SK-N-SH treated with all-trans-retinoic acid at 6 μM for 48 hours (cell line): ENCODE measurements at regions not wholly inside any gene's neighbourhood (a gene's known extent, or its start where the extent isn't known, plus 50 kb on each side); places are given as distances from the start of the nearest gene placed in this dataset.

ENCODE experiments used
- ATAC-seq: fragments of 200-7000 bp; cut with Tn5 transposase; 3 replicates; pipeline ENCODE4 v1.9.1; 2020; ENCODE audit warnings: mild to moderate bottlenecking, moderate library complexity
- ARNTL ChIP-seq: fragments of 450-650 bp; formaldehyde crosslinking; IDR thresholded peaks from 2 replicates; pipeline ENCODE4 v1.5.0; 2020; ENCODE audit warnings: low read depth, mild to moderate bottlenecking, moderate library complexity, borderline replicate concordance
- BACH2 ChIP-seq: fragments of 250-450 bp; sonication (Bioruptor Pico); IDR thresholded peaks from 2 replicates; pipeline ENCODE4 v1.9.0; 2021; ENCODE audit warnings: mild to moderate bottlenecking, borderline replicate concordance
- CREB5 ChIP-seq: fragments of 250-450 bp; sonication (Bioruptor Pico); IDR thresholded peaks from 2 replicates; pipeline ENCODE4 v1.5.1; 2020; ENCODE audit warnings: low read depth, mild to moderate bottlenecking, moderate library complexity
- CSRNP3 ChIP-seq: fragments of 250-450 bp; sonication (Bioruptor Pico); IDR thresholded peaks from 2 replicates; pipeline ENCODE4 v1.5.1; 2021; ENCODE audit warnings: mild to moderate bottlenecking, moderate library complexity
- ESRRG ChIP-seq: fragments of 250-450 bp; sonication (Bioruptor Pico); IDR thresholded peaks from 2 replicates; pipeline ENCODE4 v1.6.1; 2021; ENCODE audit warnings: mild to moderate bottlenecking
- GLIS3 ChIP-seq: fragments of 250-450 bp; sonication (Bioruptor Pico); IDR thresholded peaks from 2 replicates; pipeline ENCODE4 v1.5.0; 2020; ENCODE audit warnings: mild to moderate bottlenecking, moderate library complexity
- ISL1 ChIP-seq: fragments of 250-450 bp; sonication (Bioruptor Pico); IDR thresholded peaks from 2 replicates; pipeline ENCODE4 v2.1.2; 2022; ENCODE audit warnings: mild to moderate bottlenecking, moderate library complexity
- OSR1 ChIP-seq: fragments of 250-450 bp; sonication (Bioruptor Pico); IDR thresholded peaks from 2 replicates; pipeline ENCODE4 v1.8.0; 2022; ENCODE audit warnings: moderate library complexity, mild to moderate bottlenecking, inconsistent platforms
- PATZ1 ChIP-seq: fragments of 250-450 bp; sonication (Bioruptor Pico); IDR thresholded peaks from 2 replicates; pipeline ENCODE4 v1.8.0; 2020; ENCODE audit warnings: mild to moderate bottlenecking, moderate library complexity, borderline replicate concordance
- PPARA ChIP-seq: fragments of 250-450 bp; sonication (Bioruptor Pico); IDR thresholded peaks from 2 replicates; pipeline ENCODE4 v1.5.0; 2020; ENCODE audit warnings: mild to moderate bottlenecking, borderline replicate concordance
- RARB ChIP-seq: fragments of 250-450 bp; sonication (Bioruptor Pico); IDR thresholded peaks from 2 replicates; pipeline ENCODE4 v1.8.0; 2021; ENCODE audit warnings: mild to moderate bottlenecking, moderate library complexity
- SNAI2 ChIP-seq: fragments of 250-450 bp; sonication (Bioruptor Pico); IDR thresholded peaks from 2 replicates; pipeline ENCODE4 v1.5.0; 2020; ENCODE audit warnings: mild to moderate bottlenecking, moderate library complexity
- TCF4 ChIP-seq: fragments of 250-450 bp; sonication (Bioruptor Pico); IDR thresholded peaks from 2 replicates; pipeline ENCODE4 v1.8.0; 2021; ENCODE audit warnings: mild to moderate bottlenecking, moderate library complexity, borderline replicate concordance
- TOX ChIP-seq: fragments of 250-450 bp; sonication (Bioruptor Pico); IDR thresholded peaks from 2 replicates; pipeline ENCODE4 v1.8.0; 2021; ENCODE audit warnings: mild to moderate bottlenecking, moderate library complexity, borderline replicate concordance
- TSHZ2 ChIP-seq: fragments of 250-450 bp; sonication (Bioruptor Pico); IDR thresholded peaks from 2 replicates; pipeline ENCODE4 v1.5.0; 2020; ENCODE audit warnings: mild to moderate bottlenecking, moderate library complexity
- ZFP3 ChIP-seq: fragments of 250-450 bp; sonication (Bioruptor Pico); IDR thresholded peaks from 2 replicates; pipeline ENCODE4 v1.5.0; 2020; ENCODE audit warnings: mild to moderate bottlenecking, moderate library complexity
- ZNF565 ChIP-seq: fragments of 450-650 bp; formaldehyde crosslinking; conservative IDR thresholded peaks from 2 replicates; pipeline ENCODE4 v1.5.0; 2020; ENCODE audit warnings: low read depth, mild to moderate bottlenecking, moderate library complexity
- ZNF8 ChIP-seq: fragments of 450-650 bp; formaldehyde crosslinking; IDR thresholded peaks from 2 replicates; pipeline ENCODE4 v1.5.0; 2020; ENCODE audit warnings: mild to moderate bottlenecking, moderate library complexity

- TF ChIP-seq ZFP3 (CRISPR knock-in tag): no peak
- TF ChIP-seq ESRRG (CRISPR knock-in tag): no peak
- TF ChIP-seq GLIS3 (CRISPR knock-in tag): no peak
- no peak for TF ChIP-seq ZNF565 (CRISPR knock-in tag)
- TF ChIP-seq PPARA: no peak
- no peak for TF ChIP-seq ZNF8
- no peak for TF ChIP-seq CREB5
- no peak for TF ChIP-seq ARNTL
- TF ChIP-seq CSRNP3 (CRISPR knock-in tag): no peak
- no peak for TF ChIP-seq BACH2 (CRISPR knock-in tag)
- no peak for TF ChIP-seq OSR1
- TF ChIP-seq, all 23 proteins: peak for 0
- ATAC-seq: no peak
Measured at GRCh38 chr14:83312511-83312910, 1778.9 kb upstream of the SEL1L start.

- no peak for ATAC-seq
- no peak for TF ChIP-seq ZFP3 (CRISPR knock-in tag)
- TF ChIP-seq PATZ1: no peak
- no peak for TF ChIP-seq CSRNP3 (CRISPR knock-in tag)
- no peak for TF ChIP-seq SNAI2 (CRISPR knock-in tag)
Measured at GRCh38 chr14:83314764-83315163, 1781.1 kb upstream of the SEL1L start.

- TF ChIP-seq ARNTL: no peak
- TF ChIP-seq TSHZ2 (CRISPR knock-in tag): no peak
- no peak for TF ChIP-seq PPARA
- TF ChIP-seq TOX (CRISPR knock-in tag): no peak
- TF ChIP-seq TCF4 (CRISPR knock-in tag): no peak
- TF ChIP-seq CSRNP3 (CRISPR knock-in tag): no peak
- no peak for TF ChIP-seq OSR1
- TF ChIP-seq GLIS3 (CRISPR knock-in tag): no peak
- no peak for ATAC-seq
Measured at GRCh38 chr14:83316356-83316755, 1782.7 kb upstream of the SEL1L start.

GRCh38 chr14:83320837-83321236, 1787.2 kb upstream of the SEL1L start:
- no peak for TF ChIP-seq ZNF565 (CRISPR knock-in tag)
- TF ChIP-seq TSHZ2 (CRISPR knock-in tag): no peak
- no peak for TF ChIP-seq ISL1 (CRISPR knock-in tag)
- TF ChIP-seq RARB (CRISPR knock-in tag): no peak
- TF ChIP-seq PPARA: no peak
- TF ChIP-seq OSR1: no peak
- TF ChIP-seq ZFP3 (CRISPR knock-in tag): no peak
- TF ChIP-seq ZNF8: no peak
- TF ChIP-seq GLIS3 (CRISPR knock-in tag): no peak
- no peak for ATAC-seq
